K562 (cell line): ENCODE measurements at regions not wholly inside any gene's neighbourhood (a gene's known extent, or its start where the extent isn't known, plus 50 kb on each side); places are given as distances from the start of the nearest gene placed in this dataset.

Experiments used
- ATAC-seq: fragments of 200-7000 bp; cut with Tn5 transposase; 3 replicates; pipeline ENCODE4 v1.9.1; 2020; ENCODE audit warnings: moderate library complexity
- BruUV-seq: library from RNA; stranded (reverse); fragments of 400-500 nt; replicated peaks from 2 replicates; lab custom pipeline; 2021; lab: Mats Ljungman, UMichigan
- CTCF ChIA-PET: fragments of 300-600 bp; formaldehyde crosslinking; extraction: SDS; loops from one replicate; lab custom pipeline; 2021; ENCODE audit warnings: low intra/inter-chr PET ratio; lab: Yijun Ruan, JAX
- POLR2A ChIA-PET: fragments of 300-600, 350-650 bp; sonication (Branson Sonifier 250); formaldehyde crosslinking; extraction: SDS; loops from one replicate; lab custom pipeline; 2021; ENCODE audit warnings: antibody characterized with exemption, inconsistent platforms; lab: Yijun Ruan, JAX
- DNase-seq, 4 experiments: peaks; one replicate each; pipeline versions ENCODE4 v3.0.0 to v3.0.0-alpha.2; 2011 to 2018; ENCODE audit warnings: low spot score in 3 of 4, mixed read lengths in 3 of 4; ENCODE audit errors: extremely low read depth in 1 of 4
- FAIRE-seq: peaks from 2 replicates; lab custom pipeline; 2011; peaks lifted over from hg19 to GRCh38; lab: Jason Lieb, UNC
- H2AFZ ChIP-seq: 2 replicates; pipeline ENCODE4 v1.6.0; 2011; ENCODE audit warnings: low read depth, low read length, control low read depth, inconsistent platforms
- H3K27ac ChIP-seq: fragments of 200-600 bp; 3 replicates; pipeline ENCODE4 v1.8.0; 2011; ENCODE audit warnings: low read depth, mild to moderate bottlenecking, control low read depth, inconsistent platforms, low read length, moderate library complexity, mixed read lengths; ENCODE audit errors: extremely low read depth
- H3K27me3 ChIP-seq, 2 experiments: fragments of 300-600 bp in 1 of 2; 2 replicates in 1 of 2; 3 replicates in 1 of 2; pipeline versions ENCODE4 v1.6.0 to v1.8.0; 2011; ENCODE audit warnings: inconsistent platforms in 2 of 2, low read length in 2 of 2, mild to moderate bottlenecking in 1 of 2, mixed read lengths in 1 of 2, moderate library complexity in 1 of 2; ENCODE audit not compliant: control insufficient read depth in 2 of 2, insufficient read depth in 2 of 2
- H3K36me3 ChIP-seq: fragments of 300-600 bp; 3 replicates; pipeline ENCODE4 v1.8.0; 2011; ENCODE audit warnings: mild to moderate bottlenecking, low read length, inconsistent platforms; ENCODE audit not compliant: control insufficient read depth, insufficient read depth
- H3K4me1 ChIP-seq, 2 experiments: fragments of 200-600 bp in 1 of 2; replicated peaks in 1 of 2; 2 replicates in 1 of 2; 3 replicates in 1 of 2; pipeline versions ENCODE4 v1.5.1 to v1.8.0; 2011; ENCODE audit warnings: inconsistent platforms in 2 of 2, low read length in 2 of 2, mild to moderate bottlenecking in 1 of 2, mixed read lengths in 1 of 2, moderate library complexity in 1 of 2; ENCODE audit not compliant: control insufficient read depth in 2 of 2, insufficient read depth in 2 of 2
- H3K4me2 ChIP-seq: 2 replicates; pipeline ENCODE4 v1.6.1; 2011; ENCODE audit warnings: low read length, control low read depth, inconsistent platforms, mixed read lengths; ENCODE audit not compliant: insufficient read depth
- H3K4me3 ChIP-seq: fragments of 200-600 bp; sonication (generic), shearing (Covaris generic); 2 replicates; pipeline ENCODE4 v1.5.1; 2016; ENCODE audit warnings: control low read depth, inconsistent platforms
- H3K79me2 ChIP-seq: fragments of 200-600 bp; 3 replicates; pipeline ENCODE4 v1.8.0; 2011; ENCODE audit warnings: low read length, inconsistent platforms; ENCODE audit not compliant: control insufficient read depth, insufficient read depth
- H3K9ac ChIP-seq, 2 experiments: 2 replicates each; pipeline versions ENCODE4 v1.6.0 to v1.6.1; 2011; ENCODE audit warnings: low read depth in 2 of 2, low read length in 2 of 2, control low read depth in 1 of 2, inconsistent platforms in 1 of 2, mild to moderate bottlenecking in 1 of 2, mixed read lengths in 1 of 2; ENCODE audit not compliant: insufficient read depth in 1 of 2
- H3K9me1 ChIP-seq: one replicate; pipeline ENCODE4 v1.6.0; 2011; ENCODE audit warnings: inconsistent platforms, mild to moderate bottlenecking, low read length, moderate library complexity; ENCODE audit not compliant: control insufficient read depth, insufficient read depth
- H3K9me3 ChIP-seq: replicated peaks from 2 replicates; pipeline ENCODE4 v1.5.1; 2011; ENCODE audit warnings: low read depth, low read length, inconsistent platforms; ENCODE audit not compliant: control insufficient read depth, insufficient read depth
- H4K20me1 ChIP-seq: replicated peaks from 2 replicates; pipeline ENCODE4 v1.6.1; 2011; ENCODE audit warnings: low read length, inconsistent platforms, mixed read lengths; ENCODE audit not compliant: control insufficient read depth, insufficient read depth
- AFF4 ChIP-seq: sonication (generic); formaldehyde crosslinking; IDR thresholded peaks from 2 replicates; pipeline ENCODE4 v1.8.0; 2023; ENCODE audit warnings: mild to moderate bottlenecking, missing genetic modification reagents
- RFX1 ChIP-seq: fragments of 450-650 bp; IDR thresholded peaks from 2 replicates; pipeline ENCODE4 v1.6.1; 2016; ENCODE audit warnings: mild to moderate bottlenecking, moderate library complexity
- WGBS: fragments of 100-300 bp; shearing (Covaris generic); methylation state at CpG from one replicate; pipeline ENCODE4 v1.1.6; 2016; ENCODE audit warnings: low coverage, mixed read lengths; ENCODE audit not compliant: insufficient coverage; ENCODE audit errors: missing lambda C conversion rate; 5-methylcytosine and 5-hydroxymethylcytosine counted together
- in situ Hi-C: fragments of 300-500 bp; cut with MboI; formaldehyde crosslinking; loops from 4 replicates; pipeline ENCODE4 v1.15.0; 2018; ENCODE audit warnings: inconsistent platforms, mixed read lengths
- intact Hi-C: fragments of 100-400 bp; cut with micrococcal nuclease; formaldehyde crosslinking; loops from 2 replicates; pipeline ENCODE4 v1.14.2; 2022

GRCh38 chr6:25056130-25056529, 120.4 kb upstream of the RIPOR2 start:
- Histone ChIP-seq H3K9me1 (no peaks in the 10 kb centered on the region), H3K79me2 (no peaks in the 10 kb centered on the region), H3K27ac (no peak overlapping the region), H3K4me2 (no peak overlapping the region), H3K4me1 (no peaks in the 10 kb centered on the region; a peak in 1 of 5 replicates), H3K9me3 (no peaks in the 10 kb centered on the region), H4K20me1 (no peaks in the 10 kb centered on the region), H3K9ac (no peak overlapping the region), H3K27me3 (peaks cover 0 to 9% of the 10 kb centered on the region in 2 experiments; a peak in 1 of 5 replicates), H3K4me3 (no peak overlapping the region), H2AFZ (no peak overlapping the region), H3K36me3 (no peaks in the 10 kb centered on the region)
- DNase-seq (no peak), ATAC-seq (no peak), FAIRE-seq (no peak)
- in situ Hi-C loops: no loop called here
- WGBS: 6% methylated on average over 3 of the region's 3 CpGs
- ChIA-PET POLR2A (interaction anchor here (1.2 kb wide), 1 partner anchor 30 kb away, joined by 3 read pairs; no protein-coding TSS in a partner anchor), CTCF (no interaction called here)
- intact Hi-C loops: no loop called here
- no TSS peak for BruUV-seq
- TF ChIP-seq AFF4 (no peak), RFX1 (peak; percentile 27)
